Endodermal cell (in vitro differentiated cells): ENCODE measurements at regions not wholly inside any gene's neighbourhood (a gene's known extent, or its start where the extent isn't known, plus 50 kb on each side); places are given as distances from the start of the nearest gene placed in this dataset.

Experiments used
- DNase-seq: peaks from one replicate; pipeline ENCODE4 v3.0.0-alpha.2; 2017
- H3K27ac ChIP-seq: 2 replicates; pipeline ENCODE4 v1.5.1; 2013; ENCODE audit warnings: mild to moderate bottlenecking, low read depth, low read length, moderate library complexity
- H3K27me3 ChIP-seq: 2 replicates; pipeline ENCODE4 v1.6.1; 2013; ENCODE audit warnings: mild to moderate bottlenecking, low read length, moderate library complexity; ENCODE audit not compliant: insufficient read depth, control insufficient read depth, poor library complexity, severe bottlenecking
- H3K36me3 ChIP-seq: 2 replicates; pipeline ENCODE4 v1.7.0; 2013; ENCODE audit warnings: mild to moderate bottlenecking, low read length, moderate library complexity; ENCODE audit not compliant: control insufficient read depth, insufficient read depth
- H3K4me1 ChIP-seq: one replicate; pipeline ENCODE4 v1.7.0; 2013; ENCODE audit warnings: low read length; ENCODE audit not compliant: control insufficient read depth, insufficient read depth
- H3K4me3 ChIP-seq: 2 replicates; pipeline ENCODE4 v1.5.1; 2013; ENCODE audit warnings: mild to moderate bottlenecking, low read length, moderate library complexity
- H3K9ac ChIP-seq: 2 replicates; pipeline ENCODE4 v1.6.1; 2013; ENCODE audit warnings: mild to moderate bottlenecking, low read length, moderate library complexity; ENCODE audit not compliant: poor library complexity, severe bottlenecking; ENCODE audit errors: extremely low read depth
- H3K9me3 ChIP-seq: 2 replicates; pipeline ENCODE4 v1.6.1; 2013; ENCODE audit warnings: mild to moderate bottlenecking, low read length, moderate library complexity; ENCODE audit not compliant: control insufficient read depth
- H3K27ac Mint-ChIP-seq: 2 replicates; pipeline ENCODE4 v1.8.0; 2020; ENCODE audit warnings: mixed read lengths
- H3K27me3 Mint-ChIP-seq: 2 replicates; pipeline ENCODE4 v1.8.0; 2021; ENCODE audit warnings: mild to moderate bottlenecking, mixed read lengths; ENCODE audit not compliant: insufficient read depth
- H3K36me3 Mint-ChIP-seq: 2 replicates; pipeline ENCODE4 v1.8.0; 2020; ENCODE audit warnings: low read depth, mixed read lengths
- H3K4me1 Mint-ChIP-seq: 2 replicates; pipeline ENCODE4 v1.8.0; 2020; ENCODE audit warnings: mixed read lengths
- H3K4me3 Mint-ChIP-seq: 2 replicates; pipeline ENCODE4 v1.8.0; 2020; ENCODE audit warnings: mild to moderate bottlenecking, moderate library complexity, mixed read lengths
- H3K9me3 Mint-ChIP-seq: 2 replicates; pipeline ENCODE4 v1.8.0; 2020; ENCODE audit warnings: mild to moderate bottlenecking, mixed read lengths
- WGBS, 2 experiments: methylation state at CpG; one replicate each; pipeline versions ENCODE4 v1.1.5 to v1.1.7; 2013; ENCODE audit warnings: missing lambda C conversion rate in 2 of 2, mixed read lengths in 1 of 2; ENCODE audit not compliant: insufficient coverage in 1 of 2, insufficient read length in 1 of 2; 5-methylcytosine and 5-hydroxymethylcytosine counted together
- TF ChIP-seq, protein P1 (sequence below): fragments of 200-600 bp; sonication (generic); conservative IDR thresholded peaks from 2 replicates; pipeline ENCODE4 v1.5.0; 2021; ENCODE audit warnings: antibody characterized with exemption, mild to moderate bottlenecking

GRCh38 chr1:177632923-177633615 lies 336.8 kb downstream of the SEC16B start:
- TF ChIP-seq, protein P1, sequence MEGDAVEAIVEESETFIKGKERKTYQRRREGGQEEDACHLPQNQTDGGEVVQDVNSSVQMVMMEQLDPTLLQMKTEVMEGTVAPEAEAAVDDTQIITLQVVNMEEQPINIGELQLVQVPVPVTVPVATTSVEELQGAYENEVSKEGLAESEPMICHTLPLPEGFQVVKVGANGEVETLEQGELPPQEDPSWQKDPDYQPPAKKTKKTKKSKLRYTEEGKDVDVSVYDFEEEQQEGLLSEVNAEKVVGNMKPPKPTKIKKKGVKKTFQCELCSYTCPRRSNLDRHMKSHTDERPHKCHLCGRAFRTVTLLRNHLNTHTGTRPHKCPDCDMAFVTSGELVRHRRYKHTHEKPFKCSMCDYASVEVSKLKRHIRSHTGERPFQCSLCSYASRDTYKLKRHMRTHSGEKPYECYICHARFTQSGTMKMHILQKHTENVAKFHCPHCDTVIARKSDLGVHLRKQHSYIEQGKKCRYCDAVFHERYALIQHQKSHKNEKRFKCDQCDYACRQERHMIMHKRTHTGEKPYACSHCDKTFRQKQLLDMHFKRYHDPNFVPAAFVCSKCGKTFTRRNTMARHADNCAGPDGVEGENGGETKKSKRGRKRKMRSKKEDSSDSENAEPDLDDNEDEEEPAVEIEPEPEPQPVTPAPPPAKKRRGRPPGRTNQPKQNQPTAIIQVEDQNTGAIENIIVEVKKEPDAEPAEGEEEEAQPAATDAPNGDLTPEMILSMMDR = no peak
- H3K4me1 Mint-ChIP-seq = no peaks in the 10 kb centered on the region
- H3K4me3 Mint-ChIP-seq = peak overlapping the region; percentile 67
- no peaks in the 10 kb centered on the region for H3K36me3 Mint-ChIP-seq
- Histone ChIP-seq H3K9me3 (no peaks in the 10 kb centered on the region), H3K9ac (no peak overlapping the region), H3K4me1 (no peaks in the 10 kb centered on the region), H3K27me3 (no peaks in the 10 kb centered on the region), H3K36me3 (no peaks in the 10 kb centered on the region), H3K27ac (no peak overlapping the region), H3K4me3 (no peak overlapping the region)
- WGBS, 2 experiments = 70 to 71% methylated on average over 4 of the region's 4 CpGs
- peaks cover 3% of the 10 kb centered on the region for H3K9me3 Mint-ChIP-seq
- H3K27me3 Mint-ChIP-seq = no peaks in the 10 kb centered on the region
- no peak overlapping the region for H3K27ac Mint-ChIP-seq
- DNase-seq = no peak

DNA sequence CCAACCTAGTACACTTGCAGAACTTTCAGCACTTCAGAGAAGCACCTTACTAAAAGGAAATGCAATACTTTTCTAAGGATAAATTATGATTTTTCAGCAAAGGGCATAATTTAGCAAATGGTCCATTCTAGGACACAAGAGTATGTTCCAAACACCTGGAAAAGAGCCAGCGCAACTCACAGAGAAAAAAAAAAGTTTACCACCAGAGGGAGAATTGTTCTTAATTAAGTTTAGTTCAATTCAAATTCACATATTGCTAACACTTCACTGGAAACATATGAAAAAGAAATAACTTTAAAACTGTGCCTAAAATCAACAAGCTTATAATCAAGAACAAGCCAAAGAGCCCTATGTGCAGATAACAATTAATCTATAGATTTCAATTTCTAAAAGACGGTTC lies 338.1 kb downstream of the SEC16B start:
- Histone ChIP-seq H3K36me3 (no peaks in the 10 kb centered on the region), H3K4me3 (no peak overlapping the region), H3K9ac (no peak overlapping the region), H3K27me3 (no peaks in the 10 kb centered on the region), H3K9me3 (no peaks in the 10 kb centered on the region), H3K27ac (no peak overlapping the region), H3K4me1 (no peaks in the 10 kb centered on the region)
- no peak for DNase-seq
- peaks cover 3% of the 10 kb centered on the region for H3K9me3 Mint-ChIP-seq
- no peaks in the 10 kb centered on the region for H3K36me3 Mint-ChIP-seq
- H3K4me3 Mint-ChIP-seq = no peak overlapping the region
- 100% methylated on average over 1 of the region's 2 CpGs; no CpG with 5 or more reads in 1 of the 2 experiments for WGBS, 2 experiments
- no peak overlapping the region for H3K27ac Mint-ChIP-seq
- no peaks in the 10 kb centered on the region for H3K27me3 Mint-ChIP-seq
- TF ChIP-seq, protein P1 = peak; percentile 29
- H3K4me1 Mint-ChIP-seq = no peaks in the 10 kb centered on the region

- H3K4me3 ChIP-seq = no peak overlapping the region
- no peaks in the 10 kb centered on the region for H3K4me1 ChIP-seq
- Mint-ChIP-seq H3K9me3 (peaks cover 3% of the 10 kb centered on the region), H3K36me3 (no peaks in the 10 kb centered on the region), H3K27ac (no peak overlapping the region), H3K27me3 (no peaks in the 10 kb centered on the region), H3K4me3 (no peak overlapping the region), H3K4me1 (no peaks in the 10 kb centered on the region)
- no peak overlapping the region for H3K9ac ChIP-seq
- DNase-seq = no peak
- H3K27ac ChIP-seq = no peak overlapping the region
- TF ChIP-seq, protein P1 = no peak
- H3K27me3 ChIP-seq = no peaks in the 10 kb centered on the region
- no peaks in the 10 kb centered on the region for H3K9me3 ChIP-seq
- 88% methylated on average over 1 of the region's 1 CpG; no CpG with 5 or more reads in 1 of the 2 experiments for WGBS, 2 experiments
- H3K36me3 ChIP-seq = no peaks in the 10 kb centered on the region
Measured at GRCh38 chr1:177629526-177629925, 340.3 kb downstream of the SEC16B start.
